ENCODE measurements at regions not wholly inside any gene's neighbourhood (a gene's known extent, or its start where the extent isn't known, plus 50 kb on each side); places are given as distances from the start of the nearest gene placed in this dataset.
"Not testable (repeated sequence)": the region's sequence is repeated elsewhere in the genome, so short reads cannot be mapped to it uniquely, and the experiment has no call there.

DNA sequence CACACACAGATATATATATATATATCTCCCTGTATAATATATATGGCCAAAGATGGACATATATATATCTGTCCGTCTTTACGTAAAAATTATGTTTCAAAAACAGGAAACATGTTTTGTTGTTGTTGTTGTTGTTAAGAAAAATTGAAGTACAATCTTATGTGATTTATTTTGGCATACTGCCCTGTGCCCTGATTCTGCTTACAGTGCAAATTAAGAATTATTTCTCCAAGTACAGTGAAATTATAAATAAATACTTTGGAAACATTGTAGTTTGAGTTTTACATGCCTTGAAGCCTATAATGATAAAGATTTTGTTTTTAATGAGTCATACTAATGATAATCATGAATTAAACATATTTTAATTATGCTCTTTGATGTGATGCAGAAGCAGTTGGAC lies 994.9 kb downstream of the DIPK2A start:
- Histone ChIP-seq H3F3A (ENCODE audit: insufficient read depth, low read length) (no peaks in the 10 kb centered on the region), H2AFZ (ENCODE audit: low read length) (no peak overlapping the region)

DNA sequence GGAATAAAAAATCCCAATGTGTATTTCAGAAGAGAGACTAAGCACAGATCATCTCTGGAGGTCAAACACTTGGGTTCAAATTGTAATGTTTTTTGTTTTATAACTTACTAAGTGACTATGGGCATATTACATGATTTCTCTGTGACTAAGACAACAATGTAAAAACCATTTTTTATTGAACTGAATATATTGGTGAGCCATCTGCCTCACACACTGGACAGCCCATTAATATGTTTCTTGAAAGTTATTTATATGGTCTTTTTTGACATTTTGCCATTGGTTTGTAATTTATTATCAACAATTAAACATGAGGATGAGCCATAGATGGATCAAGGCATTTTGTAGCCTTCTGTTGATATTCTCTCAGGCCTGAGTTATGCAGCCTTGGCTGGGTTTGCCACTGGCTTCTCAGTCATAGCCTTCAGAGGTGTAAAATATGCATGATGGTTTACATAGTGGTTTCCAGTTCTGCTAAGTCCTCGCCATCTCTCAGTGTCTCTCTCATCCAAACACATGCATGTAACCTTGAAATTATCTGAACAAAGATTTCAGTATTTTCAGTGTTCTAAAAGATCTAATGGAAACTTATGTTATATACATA lies 997.2 kb downstream of the DIPK2A start:
- TF ChIP-seq, protein P1, sequence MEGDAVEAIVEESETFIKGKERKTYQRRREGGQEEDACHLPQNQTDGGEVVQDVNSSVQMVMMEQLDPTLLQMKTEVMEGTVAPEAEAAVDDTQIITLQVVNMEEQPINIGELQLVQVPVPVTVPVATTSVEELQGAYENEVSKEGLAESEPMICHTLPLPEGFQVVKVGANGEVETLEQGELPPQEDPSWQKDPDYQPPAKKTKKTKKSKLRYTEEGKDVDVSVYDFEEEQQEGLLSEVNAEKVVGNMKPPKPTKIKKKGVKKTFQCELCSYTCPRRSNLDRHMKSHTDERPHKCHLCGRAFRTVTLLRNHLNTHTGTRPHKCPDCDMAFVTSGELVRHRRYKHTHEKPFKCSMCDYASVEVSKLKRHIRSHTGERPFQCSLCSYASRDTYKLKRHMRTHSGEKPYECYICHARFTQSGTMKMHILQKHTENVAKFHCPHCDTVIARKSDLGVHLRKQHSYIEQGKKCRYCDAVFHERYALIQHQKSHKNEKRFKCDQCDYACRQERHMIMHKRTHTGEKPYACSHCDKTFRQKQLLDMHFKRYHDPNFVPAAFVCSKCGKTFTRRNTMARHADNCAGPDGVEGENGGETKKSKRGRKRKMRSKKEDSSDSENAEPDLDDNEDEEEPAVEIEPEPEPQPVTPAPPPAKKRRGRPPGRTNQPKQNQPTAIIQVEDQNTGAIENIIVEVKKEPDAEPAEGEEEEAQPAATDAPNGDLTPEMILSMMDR (IDR thresholded peaks at IDR 0.05; ENCODE audit: low read length) = no peak
- no peak for TF ChIP-seq EZH2 (IDR thresholded peaks at IDR 0.05; ENCODE audit: borderline replicate concordance, low read length)
- no peak overlapping the region for H2AFZ ChIP-seq (ENCODE audit: low read length)

More for the DNA sequence above, 994.9 kb downstream of the DIPK2A start:
- Histone ChIP-seq H3K4me1 (ENCODE audit: insufficient read depth, low read length, severe bottlenecking) (no peaks in the 10 kb centered on the region), H3K79me2 (ENCODE audit: insufficient read depth, low read length) (no peaks in the 10 kb centered on the region), H4K20me1 (ENCODE audit: insufficient read depth, low read length) (no peaks in the 10 kb centered on the region), H3K9me2 (ENCODE audit: low read depth, low read length) (no peaks in the 10 kb centered on the region), H3K4me2 (ENCODE audit: low read length) (no peak overlapping the region), H3K4me3 (ENCODE audit: low read depth, low read length, poor library complexity, severe bottlenecking) (no peak overlapping the region), H3K27ac (ENCODE audit: low read depth, low read length, poor library complexity, severe bottlenecking) (no peak overlapping the region), H3K27me3 (ENCODE audit: insufficient read depth, low read length) (no peaks in the 10 kb centered on the region), H3K36me3 (ENCODE audit: insufficient read depth, low read length) (no peaks in the 10 kb centered on the region), H3K9me3 (ENCODE audit: low read length) (no peaks in the 10 kb centered on the region), H3K9ac (ENCODE audit: low read length) (no peak overlapping the region)
- TF ChIP-seq, protein P1 (IDR thresholded peaks at IDR 0.05; ENCODE audit: low read length) = no peak
- TF ChIP-seq EZH2 (IDR thresholded peaks at IDR 0.05; ENCODE audit: borderline replicate concordance, low read length) = no peak

DNA sequence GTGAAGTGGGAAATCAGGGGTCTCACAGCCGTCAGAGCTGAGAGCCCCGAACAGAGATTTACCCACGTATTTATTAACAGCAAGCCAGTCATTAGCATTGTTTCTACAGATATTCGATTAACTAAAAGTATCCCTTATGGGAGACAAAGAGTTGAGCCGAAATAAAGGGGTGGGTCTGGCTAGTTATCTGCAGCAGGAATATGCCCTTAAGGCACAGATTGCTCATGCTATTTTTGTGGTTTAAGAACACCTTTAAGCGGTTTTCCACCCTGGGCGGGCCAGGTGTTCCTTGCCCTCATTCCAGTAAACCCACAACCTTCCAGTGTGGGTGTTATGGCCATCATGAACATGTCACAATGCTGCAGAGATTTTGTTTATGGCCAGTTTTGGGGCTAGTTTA lies 1012.9 kb downstream of the DIPK2A start:
- H3K4me2 ChIP-seq (ENCODE audit: low read length); H3K9ac ChIP-seq (ENCODE audit: low read length); H3K4me3 ChIP-seq (ENCODE audit: low read depth, low read length, poor library complexity, severe bottlenecking); H3F3A ChIP-seq (ENCODE audit: insufficient read depth, low read length); H3K79me2 ChIP-seq (ENCODE audit: insufficient read depth, low read length); H2AFZ ChIP-seq (ENCODE audit: low read length); H3K27ac ChIP-seq (ENCODE audit: low read depth, low read length, poor library complexity, severe bottlenecking); H3K27me3 ChIP-seq (ENCODE audit: insufficient read depth, low read length); H3K9me3 ChIP-seq (ENCODE audit: low read length); H3K36me3 ChIP-seq (ENCODE audit: insufficient read depth, low read length); H4K20me1 ChIP-seq (ENCODE audit: insufficient read depth, low read length); H3K9me2 ChIP-seq (ENCODE audit: low read depth, low read length); H3K4me1 ChIP-seq (ENCODE audit: insufficient read depth, low read length, severe bottlenecking): not testable (repeated sequence)

More for the DNA sequence above, 997.2 kb downstream of the DIPK2A start:
- Histone ChIP-seq H3K36me3 (ENCODE audit: insufficient read depth, low read length) (no peaks in the 10 kb centered on the region), H3K4me3 (ENCODE audit: low read depth, low read length, poor library complexity, severe bottlenecking) (no peak overlapping the region), H3K9me3 (ENCODE audit: low read length) (no peaks in the 10 kb centered on the region), H4K20me1 (ENCODE audit: insufficient read depth, low read length) (no peaks in the 10 kb centered on the region), H3K79me2 (ENCODE audit: insufficient read depth, low read length) (no peaks in the 10 kb centered on the region), H3K9me2 (ENCODE audit: low read depth, low read length) (no peaks in the 10 kb centered on the region), H3K4me2 (ENCODE audit: low read length) (no peak overlapping the region), H3K9ac (ENCODE audit: low read length) (no peak overlapping the region), H3F3A (ENCODE audit: insufficient read depth, low read length) (no peaks in the 10 kb centered on the region), H3K27ac (ENCODE audit: low read depth, low read length, poor library complexity, severe bottlenecking) (no peak overlapping the region), H3K27me3 (ENCODE audit: insufficient read depth, low read length) (no peaks in the 10 kb centered on the region), H3K4me1 (ENCODE audit: insufficient read depth, low read length, severe bottlenecking) (no peaks in the 10 kb centered on the region)

DNA sequence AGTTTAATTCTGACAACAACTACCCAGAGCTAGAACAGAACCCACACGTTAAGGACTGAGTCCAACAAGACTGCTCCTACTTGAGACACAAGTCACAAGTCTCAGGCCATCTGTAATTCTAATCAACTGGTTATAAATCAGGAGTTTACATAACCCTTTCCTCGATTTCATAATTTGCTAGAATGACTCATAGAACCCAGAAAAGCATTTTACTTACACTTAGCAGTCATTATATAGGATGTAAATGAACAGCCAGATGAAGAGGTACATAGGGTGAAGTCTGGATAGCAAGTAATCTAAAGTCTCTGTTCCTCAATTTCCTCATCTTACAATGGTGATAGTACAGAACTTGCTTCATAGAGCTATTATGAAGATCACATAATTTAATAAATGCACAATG lies 1018.2 kb downstream of the DIPK2A start:
- H3K36me3 ChIP-seq (ENCODE audit: insufficient read depth, low read length) = no peaks in the 10 kb centered on the region
- no peaks in the 10 kb centered on the region for H3K9me2 ChIP-seq (ENCODE audit: low read depth, low read length)
- H3K27ac ChIP-seq (ENCODE audit: low read depth, low read length, poor library complexity, severe bottlenecking) = no peak overlapping the region
- no peaks in the 10 kb centered on the region for H4K20me1 ChIP-seq (ENCODE audit: insufficient read depth, low read length)
- H3K9me3 ChIP-seq (ENCODE audit: low read length) = no peaks in the 10 kb centered on the region
- H2AFZ ChIP-seq (ENCODE audit: low read length) = no peak overlapping the region
- H3K4me3 ChIP-seq (ENCODE audit: low read depth, low read length, poor library complexity, severe bottlenecking) = no peak overlapping the region
- H3K4me2 ChIP-seq (ENCODE audit: low read length) = no peak overlapping the region
- H3F3A ChIP-seq (ENCODE audit: insufficient read depth, low read length) = no peaks in the 10 kb centered on the region
- no peaks in the 10 kb centered on the region for H3K4me1 ChIP-seq (ENCODE audit: insufficient read depth, low read length, severe bottlenecking)
- no peak overlapping the region for H3K9ac ChIP-seq (ENCODE audit: low read length)
- H3K27me3 ChIP-seq (ENCODE audit: insufficient read depth, low read length) = no peaks in the 10 kb centered on the region
- H3K79me2 ChIP-seq (ENCODE audit: insufficient read depth, low read length) = no peaks in the 10 kb centered on the region
- TF ChIP-seq EZH2 (IDR thresholded peaks at IDR 0.05; ENCODE audit: borderline replicate concordance, low read length) = no peak
- TF ChIP-seq, protein P1 (IDR thresholded peaks at IDR 0.05; ENCODE audit: low read length) = no peak
